ENCODE measurements at regions not wholly inside any gene's neighbourhood (a gene's known extent, or its start where the extent isn't known, plus 50 kb on each side); places are given as distances from the start of the nearest gene placed in this dataset.

DNA sequence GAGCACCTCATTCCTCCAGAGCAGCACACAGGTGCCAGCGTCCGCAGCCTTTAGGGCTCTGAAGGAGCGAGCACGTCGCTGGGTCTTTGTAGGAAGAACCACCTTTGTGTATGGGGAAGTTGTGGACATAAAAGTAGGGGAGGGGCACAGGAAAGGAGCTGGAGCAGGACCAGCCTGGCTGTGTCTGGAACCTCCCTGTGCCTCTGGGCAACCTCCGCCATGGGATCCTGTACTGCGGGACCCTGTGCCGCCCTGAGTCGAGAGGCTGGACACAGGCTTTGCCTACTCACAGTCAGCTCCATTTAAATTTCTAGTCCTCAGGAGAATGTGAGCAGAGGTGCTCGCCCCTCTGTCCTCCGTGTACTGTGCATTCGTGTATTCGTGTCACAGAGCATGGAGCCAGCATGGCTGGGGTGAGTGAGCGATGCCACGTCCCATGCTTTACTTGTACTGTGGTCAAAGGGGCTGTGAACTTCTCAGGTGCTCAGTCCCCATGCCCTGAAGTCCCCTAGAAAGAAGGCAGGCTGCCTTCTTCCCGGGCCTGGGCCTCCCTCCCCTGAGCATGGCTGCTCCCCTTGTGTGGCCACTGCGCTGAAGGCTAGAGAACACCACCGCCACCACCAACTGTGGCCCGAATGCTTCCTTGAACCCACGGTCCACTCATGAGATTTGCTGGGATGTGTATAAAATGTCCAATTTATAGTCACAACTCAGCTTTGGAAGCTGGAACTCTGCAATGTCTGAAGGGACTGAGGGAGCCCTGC lies 99.9 kb downstream of the TEX29 start:
- H3K27ac Mint-ChIP-seq = no peak overlapping the region
- TF ChIP-seq, protein P1, sequence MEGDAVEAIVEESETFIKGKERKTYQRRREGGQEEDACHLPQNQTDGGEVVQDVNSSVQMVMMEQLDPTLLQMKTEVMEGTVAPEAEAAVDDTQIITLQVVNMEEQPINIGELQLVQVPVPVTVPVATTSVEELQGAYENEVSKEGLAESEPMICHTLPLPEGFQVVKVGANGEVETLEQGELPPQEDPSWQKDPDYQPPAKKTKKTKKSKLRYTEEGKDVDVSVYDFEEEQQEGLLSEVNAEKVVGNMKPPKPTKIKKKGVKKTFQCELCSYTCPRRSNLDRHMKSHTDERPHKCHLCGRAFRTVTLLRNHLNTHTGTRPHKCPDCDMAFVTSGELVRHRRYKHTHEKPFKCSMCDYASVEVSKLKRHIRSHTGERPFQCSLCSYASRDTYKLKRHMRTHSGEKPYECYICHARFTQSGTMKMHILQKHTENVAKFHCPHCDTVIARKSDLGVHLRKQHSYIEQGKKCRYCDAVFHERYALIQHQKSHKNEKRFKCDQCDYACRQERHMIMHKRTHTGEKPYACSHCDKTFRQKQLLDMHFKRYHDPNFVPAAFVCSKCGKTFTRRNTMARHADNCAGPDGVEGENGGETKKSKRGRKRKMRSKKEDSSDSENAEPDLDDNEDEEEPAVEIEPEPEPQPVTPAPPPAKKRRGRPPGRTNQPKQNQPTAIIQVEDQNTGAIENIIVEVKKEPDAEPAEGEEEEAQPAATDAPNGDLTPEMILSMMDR (IDR thresholded peaks at IDR 0.05) = no peak
- H3K27me3 Mint-ChIP-seq = no peaks in the 10 kb centered on the region
- intact Hi-C loops (cut with DNase I, micrococcal nuclease) = no loop called here
- DNase-seq = no peak
- Histone ChIP-seq H3K9me3 (ENCODE audit: control insufficient read depth in 1 of 2, insufficient read depth in 1 of 2, low read length in 2 of 2) (peaks cover 0 to 6% of the 10 kb centered on the region in 2 experiments), H3K36me3 (ENCODE audit: insufficient read depth, low read length) (no peaks in the 10 kb centered on the region), H3K27me3 (ENCODE audit: control insufficient read depth in 1 of 2, insufficient read depth in 2 of 2, low read length in 2 of 2) (no peaks in the 10 kb centered on the region), H3K4me1 (ENCODE audit: insufficient read depth, low read length) (no peaks in the 10 kb centered on the region), H3K27ac (ENCODE audit: low read depth in 1 of 2, low read length in 2 of 2) (no peak overlapping the region), H3K4me3 (ENCODE audit: low read length) (no peak overlapping the region)
- no peaks in the 10 kb centered on the region for H3K4me1 Mint-ChIP-seq (ENCODE audit: low read depth)
- no peak overlapping the region for H3K4me3 Mint-ChIP-seq
- no peaks in the 10 kb centered on the region for H3K9me3 Mint-ChIP-seq
- ChIA-PET POLR2A (no interaction called here), CTCF (no interaction called here)
- ATAC-seq (ENCODE audit: poor library complexity) = no peak
- no peaks in the 10 kb centered on the region for H3K36me3 Mint-ChIP-seq (ENCODE audit: low read depth)

DNA sequence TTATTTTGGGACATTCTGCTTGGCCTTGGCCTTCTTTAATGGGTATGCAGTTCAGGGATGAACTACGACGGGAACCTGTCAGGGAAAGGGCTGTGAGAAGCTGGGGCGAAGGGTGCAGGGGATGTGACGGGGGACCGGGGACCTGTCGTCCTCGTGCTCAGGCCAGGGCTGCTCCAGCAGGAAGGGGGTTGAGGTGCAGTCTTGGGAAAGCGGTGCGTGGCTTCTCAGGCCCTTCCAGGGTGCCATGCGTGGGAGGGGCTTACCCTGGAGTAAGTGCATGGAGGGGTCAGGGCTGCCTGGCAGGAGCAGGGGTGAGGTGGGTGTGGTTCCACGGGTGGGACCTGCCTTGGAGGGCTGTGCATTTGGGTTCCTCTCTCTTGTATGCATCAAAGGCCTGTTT lies 100.8 kb downstream of the TEX29 start:
- Histone ChIP-seq H3K27ac (ENCODE audit: low read depth in 1 of 2, low read length in 2 of 2) (no peak overlapping the region), H3K4me1 (ENCODE audit: insufficient read depth, low read length) (no peaks in the 10 kb centered on the region), H3K9me3 (ENCODE audit: control insufficient read depth in 1 of 2, insufficient read depth in 1 of 2, low read length in 2 of 2) (peaks cover 0 to 6% of the 10 kb centered on the region in 2 experiments), H3K36me3 (ENCODE audit: insufficient read depth, low read length) (no peaks in the 10 kb centered on the region), H3K27me3 (ENCODE audit: control insufficient read depth in 1 of 2, insufficient read depth in 2 of 2, low read length in 2 of 2) (no peaks in the 10 kb centered on the region), H3K4me3 (ENCODE audit: low read length) (no peak overlapping the region)
- intact Hi-C loops (cut with DNase I, micrococcal nuclease) = no loop called here
- POLR2A ChIA-PET = no interaction called here
- CTCF ChIA-PET = no interaction called here
- no peaks in the 10 kb centered on the region for H3K27me3 Mint-ChIP-seq
- H3K4me3 Mint-ChIP-seq = no peak overlapping the region
- H3K9me3 Mint-ChIP-seq = no peaks in the 10 kb centered on the region
- no peaks in the 10 kb centered on the region for H3K4me1 Mint-ChIP-seq (ENCODE audit: low read depth)
- no peak overlapping the region for H3K27ac Mint-ChIP-seq
- no peaks in the 10 kb centered on the region for H3K36me3 Mint-ChIP-seq (ENCODE audit: low read depth)
- TF ChIP-seq, protein P1 (IDR thresholded peaks at IDR 0.05) = no peak
- ATAC-seq (ENCODE audit: poor library complexity) = no peak
- DNase-seq = no peak

DNA sequence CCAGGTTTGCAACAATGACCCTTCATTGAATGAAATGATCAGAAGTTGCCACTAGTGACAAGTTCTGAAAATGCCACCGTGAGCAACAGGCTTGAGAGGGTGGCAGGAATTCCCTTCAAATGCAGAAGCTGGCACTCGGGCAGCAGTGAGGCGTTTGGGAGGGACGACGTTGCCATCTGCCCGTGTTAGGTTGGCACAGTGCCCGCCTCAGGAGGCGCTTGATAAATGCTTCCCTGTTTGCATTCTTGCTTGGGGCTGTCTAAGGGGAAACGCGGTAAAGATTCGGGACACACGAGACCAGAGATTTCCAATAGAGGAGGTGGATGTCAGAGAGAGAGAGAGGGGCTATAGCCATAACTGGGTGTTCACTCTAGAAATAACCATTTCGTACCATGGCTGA lies 101.9 kb downstream of the TEX29 start:
- ATAC-seq (ENCODE audit: poor library complexity) (no peak), DNase-seq (no peak)
- Histone ChIP-seq H3K9me3 (ENCODE audit: control insufficient read depth in 1 of 2, insufficient read depth in 1 of 2, low read length in 2 of 2) (peaks cover 0 to 6% of the 10 kb centered on the region in 2 experiments), H3K4me3 (ENCODE audit: low read length) (no peak overlapping the region), H3K36me3 (ENCODE audit: insufficient read depth, low read length) (no peaks in the 10 kb centered on the region), H3K4me1 (ENCODE audit: insufficient read depth, low read length) (no peaks in the 10 kb centered on the region), H3K27me3 (ENCODE audit: control insufficient read depth in 1 of 2, insufficient read depth in 2 of 2, low read length in 2 of 2) (no peaks in the 10 kb centered on the region), H3K27ac (ENCODE audit: low read depth in 1 of 2, low read length in 2 of 2) (no peak overlapping the region)
- TF ChIP-seq, protein P1 (IDR thresholded peaks at IDR 0.05) = no peak
- CTCF ChIA-PET = no interaction called here
- intact Hi-C loops (cut with DNase I, micrococcal nuclease) = no loop called here
- Mint-ChIP-seq H3K9me3 (no peaks in the 10 kb centered on the region), H3K4me3 (no peak overlapping the region), H3K27ac (no peak overlapping the region), H3K36me3 (ENCODE audit: low read depth) (no peaks in the 10 kb centered on the region), H3K27me3 (no peaks in the 10 kb centered on the region), H3K4me1 (ENCODE audit: low read depth) (no peaks in the 10 kb centered on the region)
- POLR2A ChIA-PET = no interaction called here

Data from CD4-positive, alpha-beta T cell (primary cell).